ENCODE measurements at regions not wholly inside any gene's neighbourhood (a gene's known extent, or its start where the extent isn't known, plus 50 kb on each side); places are given as distances from the start of the nearest gene placed in this dataset.
A peak's percentile ranks its signal among the peaks of the same experiment; 100 is the strongest.

GRCh38 chr2:23311186-23311585, 73.8 kb upstream of the KLHL29 start:
- TF ChIP-seq, protein P1, sequence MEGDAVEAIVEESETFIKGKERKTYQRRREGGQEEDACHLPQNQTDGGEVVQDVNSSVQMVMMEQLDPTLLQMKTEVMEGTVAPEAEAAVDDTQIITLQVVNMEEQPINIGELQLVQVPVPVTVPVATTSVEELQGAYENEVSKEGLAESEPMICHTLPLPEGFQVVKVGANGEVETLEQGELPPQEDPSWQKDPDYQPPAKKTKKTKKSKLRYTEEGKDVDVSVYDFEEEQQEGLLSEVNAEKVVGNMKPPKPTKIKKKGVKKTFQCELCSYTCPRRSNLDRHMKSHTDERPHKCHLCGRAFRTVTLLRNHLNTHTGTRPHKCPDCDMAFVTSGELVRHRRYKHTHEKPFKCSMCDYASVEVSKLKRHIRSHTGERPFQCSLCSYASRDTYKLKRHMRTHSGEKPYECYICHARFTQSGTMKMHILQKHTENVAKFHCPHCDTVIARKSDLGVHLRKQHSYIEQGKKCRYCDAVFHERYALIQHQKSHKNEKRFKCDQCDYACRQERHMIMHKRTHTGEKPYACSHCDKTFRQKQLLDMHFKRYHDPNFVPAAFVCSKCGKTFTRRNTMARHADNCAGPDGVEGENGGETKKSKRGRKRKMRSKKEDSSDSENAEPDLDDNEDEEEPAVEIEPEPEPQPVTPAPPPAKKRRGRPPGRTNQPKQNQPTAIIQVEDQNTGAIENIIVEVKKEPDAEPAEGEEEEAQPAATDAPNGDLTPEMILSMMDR (IDR thresholded peaks at IDR 0.05; ENCODE audit: low read depth, low read length): no peak
- H3K4me3 ChIP-seq (ENCODE audit: low read depth, low read length): no peak overlapping the region

GRCh38 chr2:23312996-23313606, 71.9 kb upstream of the KLHL29 start:
- TF ChIP-seq, protein P1 (IDR thresholded peaks at IDR 0.05; ENCODE audit: low read depth, low read length): peak; percentile 98

DNA sequence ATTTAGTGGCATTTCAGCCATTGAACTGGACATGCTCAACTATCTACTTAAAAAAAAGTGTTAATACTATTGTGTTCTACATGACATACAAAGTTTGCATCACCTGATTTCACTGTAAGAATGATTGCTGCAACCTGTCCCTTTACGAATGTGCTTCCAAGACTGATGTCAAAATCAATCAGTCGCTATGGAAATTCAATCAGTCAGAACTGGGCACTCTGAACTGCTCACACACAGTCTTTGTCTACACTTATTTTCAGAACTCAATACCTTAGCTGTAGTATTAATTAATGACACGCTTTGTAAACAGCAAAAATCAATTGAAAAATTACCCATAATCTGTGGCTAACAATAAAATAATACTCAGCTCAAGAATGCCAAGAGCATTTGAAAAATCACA, 70.3 kb upstream of the KLHL29 start:
- TF ChIP-seq, protein P1 (IDR thresholded peaks at IDR 0.05; ENCODE audit: low read depth, low read length): no peak

More at GRCh38 chr2:23312996-23313606, 71.9 kb upstream of the KLHL29 start:
- H3K4me3 ChIP-seq (ENCODE audit: low read depth, low read length): no peak overlapping the region

DNA sequence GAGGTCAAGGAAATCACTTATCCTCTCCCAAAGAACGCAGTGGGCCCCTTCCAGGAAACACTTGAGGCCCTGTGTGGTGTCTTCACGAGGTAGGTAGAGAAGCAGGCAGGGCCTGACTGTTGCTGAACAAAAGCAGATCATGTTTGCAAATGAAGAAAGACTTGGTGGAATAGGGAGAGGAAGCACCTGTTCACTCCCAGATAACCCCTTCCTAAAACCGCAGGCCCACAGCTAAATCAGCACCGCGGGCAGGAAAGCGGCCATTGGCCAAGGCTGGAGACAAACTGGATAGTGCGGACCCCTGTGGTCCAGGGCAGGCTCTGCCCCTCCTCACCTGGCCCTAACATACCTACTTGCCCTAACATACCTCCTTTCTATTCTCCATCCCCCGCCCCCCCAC, 64.9 kb upstream of the KLHL29 start:
- no peak overlapping the region for H3K4me3 ChIP-seq (ENCODE audit: low read depth, low read length)
- TF ChIP-seq, protein P1 (IDR thresholded peaks at IDR 0.05; ENCODE audit: low read depth, low read length): no peak

More for the DNA sequence above, 70.3 kb upstream of the KLHL29 start:
- H3K4me3 ChIP-seq (ENCODE audit: low read depth, low read length): no peak overlapping the region

GRCh38 chr2:23321751-23322150, 63.2 kb upstream of the KLHL29 start:
- TF ChIP-seq, protein P1 (IDR thresholded peaks at IDR 0.05; ENCODE audit: low read depth, low read length): no peak
- H3K4me3 ChIP-seq (ENCODE audit: low read depth, low read length): no peak overlapping the region

GRCh38 chr2:23322567-23323197, 62.3 kb upstream of the KLHL29 start:
- H3K4me3 ChIP-seq (ENCODE audit: low read depth, low read length): no peak overlapping the region
- TF ChIP-seq, protein P1 (IDR thresholded peaks at IDR 0.05; ENCODE audit: low read depth, low read length): no peak

DNA sequence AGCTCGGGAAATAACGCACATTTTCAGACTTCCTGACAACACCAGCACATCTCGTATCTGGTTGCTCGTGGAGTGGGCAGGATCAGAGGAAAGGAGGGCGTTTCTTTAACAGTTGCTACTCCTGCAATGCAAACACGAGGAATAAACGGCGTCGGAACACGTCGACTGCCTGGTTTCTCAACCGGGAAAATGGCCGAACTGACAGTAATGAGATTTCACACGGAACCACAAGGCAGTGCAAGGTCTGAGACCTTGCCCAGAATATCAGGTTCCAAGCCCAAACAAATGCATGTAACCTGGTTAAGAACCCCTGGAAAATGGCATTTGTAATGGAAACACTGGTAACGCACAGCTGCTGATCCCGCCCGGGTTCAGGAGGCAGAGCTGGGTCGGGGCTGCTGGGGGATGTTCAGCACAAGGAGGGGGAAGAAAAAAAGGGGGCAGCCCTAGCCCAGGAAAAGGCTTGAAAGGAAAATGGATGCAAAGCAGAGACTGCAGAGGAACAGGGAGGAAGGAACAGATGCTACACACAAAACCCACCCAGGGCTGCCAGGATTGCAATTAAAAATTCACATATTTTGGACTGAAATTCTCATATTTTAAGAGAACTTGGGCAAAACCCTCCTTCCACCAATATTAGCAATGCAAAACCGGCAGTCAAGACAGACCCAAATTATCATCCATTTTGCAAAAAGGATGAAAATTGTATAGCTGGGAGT, 61.6 kb upstream of the KLHL29 start:
- TF ChIP-seq, protein P1 (IDR thresholded peaks at IDR 0.05; ENCODE audit: low read depth, low read length): no peak
- no peak overlapping the region for H3K4me3 ChIP-seq (ENCODE audit: low read depth, low read length)
